Activated effector memory CD4-positive, alpha-beta T cell treated with anti-CD3 and anti-CD28 coated beads, Interleukin-2, amount 50 U/mL, for 16 hours (primary cell): ENCODE measurements at regions not wholly inside any gene's neighbourhood (a gene's known extent, or its start where the extent isn't known, plus 50 kb on each side); places are given as distances from the start of the nearest gene placed in this dataset.

Experiments used
- DNase-seq: peaks from one replicate; pipeline ENCODE4 v3.0.0-alpha.2; 2020

DNA sequence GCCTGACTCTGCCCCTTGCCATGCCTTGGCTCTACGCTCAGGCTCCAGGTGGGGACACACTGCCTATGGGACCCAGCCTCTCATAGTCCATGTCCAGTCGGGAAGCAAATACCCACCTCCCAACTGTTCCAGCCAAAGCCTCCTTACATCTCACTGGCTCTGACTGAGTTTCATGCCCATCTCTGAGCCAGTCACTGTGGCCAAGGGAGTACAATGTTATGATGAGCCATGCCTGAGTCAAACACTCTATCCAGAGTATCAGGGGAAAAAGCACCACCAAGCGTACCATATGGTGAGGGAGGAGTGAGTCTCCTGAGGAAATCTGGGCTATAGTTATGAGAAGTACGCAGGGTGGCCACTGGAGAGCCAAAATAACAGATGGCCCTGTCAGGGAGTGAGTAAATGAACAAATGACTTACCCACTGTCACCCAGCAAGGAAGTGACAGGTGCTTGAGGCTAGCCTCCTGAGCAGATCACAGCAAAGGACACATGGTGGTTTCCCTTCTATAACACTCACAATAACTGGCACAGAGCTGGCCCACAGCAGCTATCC, 236.6 kb upstream of the GJB5 start:
- no peak for DNase-seq

DNA sequence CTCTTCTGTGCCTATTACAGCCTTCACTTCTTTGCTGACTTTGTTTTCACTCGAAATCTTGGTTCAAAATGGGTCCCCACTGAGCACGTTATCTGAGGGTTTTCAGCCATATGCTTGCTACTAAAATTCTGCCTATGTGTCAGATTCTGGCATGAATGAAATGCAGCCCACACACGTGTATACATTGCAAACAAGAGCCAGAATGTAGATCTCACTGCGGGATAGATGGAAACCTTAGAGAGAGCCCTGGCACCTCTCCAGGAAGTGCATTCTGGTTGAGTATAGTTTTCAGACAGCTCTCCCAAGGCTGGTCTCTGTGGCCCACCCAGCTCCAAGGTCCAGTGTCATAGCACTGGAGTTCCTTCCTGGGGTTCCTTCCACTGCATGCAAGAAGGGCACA, 234.7 kb upstream of the GJB5 start:
- no peak for DNase-seq

DNA sequence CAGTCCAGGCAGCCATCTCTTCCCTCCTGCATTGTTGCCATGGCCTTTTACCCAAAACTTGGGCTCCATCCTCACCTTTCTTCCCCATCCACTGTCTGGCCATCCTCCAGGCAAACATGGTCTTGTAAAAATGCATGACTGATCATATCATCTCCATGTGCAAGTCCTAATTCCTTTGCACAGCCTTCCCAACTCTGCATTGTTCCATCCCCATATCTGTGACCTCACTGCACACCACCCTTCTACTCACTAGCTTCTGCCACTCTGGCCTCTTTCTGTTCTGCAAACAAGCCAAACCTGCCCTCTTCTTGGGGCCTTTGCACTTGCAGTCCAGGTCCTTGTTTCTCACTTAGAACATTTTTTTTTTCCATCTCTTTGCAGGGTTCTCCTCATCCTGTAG, 230.1 kb upstream of the GJB5 start:
- DNase-seq, result no peak

DNA sequence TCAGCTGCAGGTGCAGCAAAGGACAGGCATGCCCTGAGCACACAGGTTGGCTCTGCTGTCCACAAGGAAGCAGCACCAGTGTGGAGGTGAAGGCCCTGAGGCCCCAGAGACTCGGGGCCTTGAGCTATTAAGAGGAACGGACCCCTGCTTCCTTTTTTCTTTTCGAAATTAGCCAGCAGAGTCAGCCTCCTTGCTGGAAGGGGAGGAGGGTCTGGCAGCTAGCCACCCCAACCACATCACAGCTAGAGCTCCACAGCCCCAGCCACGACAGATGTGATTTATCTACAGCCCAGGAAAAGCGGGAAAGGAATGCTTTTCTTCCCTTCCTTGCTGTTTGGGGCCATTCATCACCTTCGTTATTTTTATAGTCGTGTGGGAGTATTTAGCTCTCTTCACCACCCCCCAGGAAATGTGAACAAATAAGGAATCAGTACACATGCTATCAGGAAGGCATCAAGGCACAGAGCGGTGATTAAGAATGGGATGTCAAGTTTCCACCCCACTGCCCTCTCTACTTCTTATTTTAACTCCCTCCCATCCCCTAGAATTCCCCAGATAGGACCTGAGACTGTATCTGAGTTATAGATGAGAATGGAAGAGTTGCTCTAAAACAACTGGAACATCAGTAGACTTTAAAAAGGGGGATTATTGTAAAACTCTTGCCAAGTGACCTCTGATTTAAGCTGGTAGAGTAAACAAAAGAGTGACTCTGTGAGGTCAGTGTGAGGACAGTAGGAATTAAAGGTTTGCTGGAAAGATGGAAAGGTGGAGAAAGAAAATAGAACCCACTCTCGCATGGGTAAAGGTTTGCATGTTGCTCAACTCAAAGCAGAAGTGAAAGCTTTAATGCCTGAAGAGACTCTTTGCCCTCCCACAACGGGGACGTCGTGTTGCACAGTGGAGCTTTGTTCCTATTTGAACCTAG, 224.7 kb upstream of the GJB5 start:
- DNase-seq, result no peak

DNA sequence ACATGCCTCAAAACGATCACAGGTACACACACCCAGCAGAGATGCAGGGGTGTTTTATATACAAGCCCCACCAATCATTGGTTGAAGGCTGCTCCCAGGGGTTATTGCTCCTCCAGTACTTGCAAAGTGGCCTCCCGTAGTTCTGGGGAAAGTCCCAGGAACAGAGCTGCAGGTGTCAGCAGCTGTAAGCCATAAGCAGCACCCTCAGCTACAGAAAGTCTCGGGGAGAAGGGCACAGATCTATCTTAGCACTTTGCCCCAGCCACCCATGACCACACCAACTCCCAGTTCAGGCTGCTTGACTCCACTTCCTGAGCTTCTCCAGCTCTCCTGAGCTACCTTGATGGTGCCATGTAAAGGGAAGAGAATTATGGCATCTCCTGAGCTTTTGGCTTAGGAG, 222.7 kb upstream of the GJB5 start:
- no peak for DNase-seq

DNA sequence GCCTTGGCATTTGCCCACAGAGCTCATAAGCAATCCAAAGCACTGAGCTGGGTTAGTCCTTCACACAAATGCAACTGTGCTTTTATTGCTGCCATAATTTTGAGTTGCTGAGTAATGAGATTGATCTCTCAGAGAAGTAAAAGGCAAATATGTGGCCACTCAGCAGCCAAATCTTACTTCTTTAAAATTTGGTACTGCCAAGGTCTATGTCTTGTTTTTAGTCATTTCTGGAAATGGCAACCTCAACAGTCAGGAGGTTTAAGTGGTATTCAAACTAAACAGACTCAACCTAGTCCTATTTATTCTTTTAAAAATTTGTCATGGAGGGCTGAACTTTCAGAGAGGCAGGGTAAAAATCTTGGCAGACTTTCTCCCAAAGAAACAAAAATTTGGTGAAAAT, 216.4 kb upstream of the GJB5 start:
- DNase-seq, result no peak

DNA sequence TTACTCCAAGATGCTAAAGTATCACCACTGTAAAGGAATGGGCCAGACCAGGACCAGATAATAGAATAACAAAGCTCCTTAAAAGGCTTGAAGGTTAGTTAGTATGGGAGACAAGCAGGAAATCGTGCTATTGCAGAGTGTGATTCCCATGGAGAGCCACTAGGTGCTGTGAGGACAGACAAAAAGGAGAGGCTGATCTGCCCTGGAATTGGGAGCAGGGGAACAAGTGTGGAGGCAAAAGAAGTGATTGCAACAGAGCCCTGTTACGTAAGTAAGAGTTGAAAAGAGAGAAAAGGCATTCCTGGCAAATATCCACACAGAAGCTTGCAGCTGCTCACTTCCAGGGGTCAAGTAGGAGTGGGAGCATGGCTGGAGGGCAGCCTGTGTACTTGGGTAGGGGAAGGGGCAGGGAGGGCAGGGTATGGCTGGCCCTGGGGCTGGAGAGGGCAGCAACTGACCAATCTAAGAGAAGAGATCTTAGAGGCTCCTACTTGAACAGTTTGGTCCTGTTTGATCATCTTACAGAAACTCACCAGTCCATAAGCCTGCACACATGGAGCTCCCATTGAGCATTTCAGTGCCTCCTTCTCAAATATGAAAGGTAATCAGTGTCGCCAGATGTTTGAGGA, 207.7 kb upstream of the GJB5 start:
- DNase-seq, result no peak

DNA sequence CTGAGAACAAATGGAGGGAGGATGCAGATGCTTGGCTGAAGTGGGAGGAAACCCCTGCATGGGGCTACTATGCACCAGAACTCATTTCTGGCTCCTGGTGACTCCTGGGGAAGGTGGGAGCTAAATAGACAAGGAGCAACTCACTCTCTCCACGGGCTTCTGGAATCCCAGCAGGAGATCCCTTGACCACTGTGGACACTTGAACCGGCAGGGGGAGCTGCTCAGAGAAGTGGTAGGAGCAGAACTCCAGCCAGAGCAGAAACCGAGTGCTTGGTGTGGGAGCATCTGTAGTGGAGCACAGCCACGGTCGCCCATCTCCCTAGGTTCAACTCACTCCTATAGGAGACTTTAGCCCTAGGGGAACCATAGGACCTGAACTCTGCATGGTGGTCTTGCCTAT, 205.6 kb upstream of the GJB5 start:
- no peak for DNase-seq

DNA sequence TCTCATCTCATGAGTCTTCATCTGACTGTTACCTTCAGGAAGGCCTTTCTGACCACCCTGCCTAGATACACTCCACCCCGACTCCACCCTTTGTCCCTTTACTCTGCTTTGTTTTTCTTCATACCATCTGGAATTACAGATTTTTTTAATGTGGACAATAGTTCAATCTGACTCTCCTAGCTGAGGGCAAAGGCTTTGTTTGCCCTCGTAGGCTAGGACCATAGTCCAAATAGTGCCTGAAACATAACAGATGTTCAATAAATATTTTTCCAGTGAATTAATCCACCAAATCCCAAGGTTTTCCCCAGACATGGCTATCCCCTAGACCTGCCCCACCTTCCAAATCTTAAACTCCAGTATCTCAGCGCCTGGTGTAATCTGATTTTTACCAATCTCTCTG, 176.5 kb upstream of the GJB5 start:
- no peak for DNase-seq

DNA sequence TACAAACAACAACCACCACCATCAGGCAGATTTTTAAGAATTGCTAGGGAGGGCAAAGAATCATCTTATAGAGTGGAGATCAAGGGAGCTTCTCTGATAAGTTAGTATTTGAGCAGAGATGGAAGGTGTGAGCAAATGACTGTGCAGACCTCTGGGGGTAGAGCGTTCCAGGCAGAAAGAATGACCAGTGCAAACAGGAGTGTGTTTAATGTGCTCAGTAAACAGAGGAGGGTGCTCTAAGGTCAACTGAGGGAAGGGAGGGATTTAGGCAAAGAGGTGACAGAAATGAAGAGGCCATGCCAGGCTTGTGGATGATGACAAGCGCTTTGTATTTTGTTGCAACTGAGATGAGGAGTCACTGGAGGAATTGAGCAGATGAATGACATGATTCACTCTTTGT, 172.5 kb upstream of the GJB5 start:
- DNase-seq, result no peak

DNA sequence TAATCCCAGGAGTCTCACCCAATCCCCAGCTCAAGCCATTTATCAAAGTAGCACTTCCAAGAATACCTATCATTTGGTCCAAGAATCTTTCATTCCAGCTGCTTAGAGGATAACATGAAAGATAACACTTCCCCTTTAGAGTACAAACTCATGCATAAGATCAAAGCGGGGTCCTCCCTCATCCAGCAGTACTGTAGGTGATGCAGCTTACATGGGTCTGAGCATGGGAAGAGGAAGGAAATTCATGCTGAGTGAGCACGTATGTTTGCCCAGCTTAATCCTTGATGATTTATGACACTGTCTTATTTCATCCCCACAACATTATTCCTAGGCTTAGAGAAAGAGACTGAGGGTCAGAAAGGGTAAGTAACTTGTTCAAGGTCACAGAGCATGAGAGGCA, 167.1 kb upstream of the GJB5 start:
- no peak for DNase-seq

DNA sequence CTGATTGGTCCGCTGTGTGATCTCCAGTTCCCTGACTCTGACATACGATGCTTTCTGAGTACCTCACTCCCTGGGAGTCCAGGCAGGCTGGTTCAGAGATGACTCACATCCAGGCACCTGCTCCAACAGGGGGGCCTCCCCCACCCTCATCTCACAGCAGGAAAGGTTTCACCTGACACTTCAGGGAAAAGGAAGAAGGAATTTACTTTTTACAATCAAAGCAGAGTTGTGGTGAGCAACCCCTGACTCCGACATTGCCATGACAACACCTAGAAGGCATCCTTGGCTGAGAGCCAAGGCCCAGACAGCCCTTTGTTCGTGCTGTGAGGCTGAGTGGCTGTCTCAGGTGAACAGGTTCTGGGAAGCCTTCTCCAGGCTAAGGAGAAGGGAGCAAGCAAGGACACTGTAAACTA, 164.6 kb upstream of the GJB5 start:
- DNase-seq, result no peak

DNA sequence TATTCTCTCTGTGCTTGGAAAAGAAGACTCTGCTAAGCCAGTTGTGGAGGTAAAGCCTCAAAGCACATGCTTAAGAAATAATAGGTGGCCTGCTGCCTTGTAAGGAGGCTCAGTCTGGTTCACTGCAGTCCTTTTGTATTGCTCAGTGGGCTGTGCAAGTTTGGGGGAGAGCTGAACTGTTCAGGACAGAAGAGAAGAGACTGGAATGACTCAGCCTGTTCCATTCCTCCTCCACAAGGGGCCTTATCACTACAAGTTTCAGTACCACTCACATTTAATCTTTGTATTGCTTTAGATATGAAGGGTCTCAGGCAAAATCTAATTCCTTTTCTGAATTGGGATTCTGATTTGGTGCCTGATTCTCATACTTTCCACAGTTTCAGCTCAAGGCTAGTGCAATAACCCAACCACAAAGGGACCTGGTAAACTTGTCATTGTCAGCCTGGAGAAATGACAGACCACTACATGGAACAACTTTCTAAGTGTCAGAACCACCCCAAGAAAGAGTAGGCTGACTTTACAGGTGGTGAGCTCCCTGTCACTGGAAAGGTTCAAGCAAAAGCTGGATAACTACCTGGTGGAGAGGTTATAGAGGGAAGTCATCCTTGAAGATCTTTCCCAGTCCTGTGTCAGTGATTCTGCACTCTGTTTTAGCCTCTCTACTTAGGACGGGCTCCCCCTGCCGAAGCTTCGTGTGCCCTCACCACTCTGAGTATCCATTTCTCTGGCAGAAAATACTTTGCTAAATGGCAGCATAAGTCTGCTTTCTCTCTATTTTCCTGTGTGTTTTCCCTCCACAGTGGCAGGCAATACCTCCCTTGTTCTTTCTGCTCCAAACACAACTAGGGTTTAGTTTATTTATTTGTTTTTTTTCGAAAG, 162.9 kb upstream of the GJB5 start:
- no peak for DNase-seq

DNA sequence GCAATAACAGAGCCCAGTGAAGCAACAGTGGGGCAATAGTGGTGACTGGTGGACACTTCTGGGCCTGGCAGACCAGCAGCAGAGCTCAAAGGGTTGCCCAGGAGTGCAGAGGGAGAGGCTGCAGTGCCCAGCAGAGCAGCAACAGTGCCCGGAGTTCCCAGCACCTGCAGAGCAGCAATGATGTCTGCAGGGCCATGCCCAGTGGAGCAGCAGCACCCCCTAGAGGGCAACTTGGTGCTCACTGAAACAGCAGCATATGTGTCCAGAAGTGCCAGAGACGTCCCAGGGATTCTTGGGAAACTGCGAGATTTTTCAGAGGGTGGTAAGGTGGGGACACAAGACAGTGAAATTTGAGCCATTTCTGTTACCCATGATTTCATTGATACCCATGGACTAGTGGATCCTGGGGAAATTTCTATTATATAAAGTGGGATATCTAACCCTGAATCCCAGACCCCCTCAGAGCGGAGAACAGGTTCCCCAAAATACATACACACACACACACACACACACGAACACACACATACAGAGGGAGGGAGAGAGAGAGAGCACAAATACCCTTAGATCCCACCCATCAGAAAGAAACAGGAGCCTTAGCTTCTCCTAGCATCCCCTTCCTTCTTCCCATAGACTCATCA, 156.9 kb upstream of the GJB5 start:
- DNase-seq, result peak; percentile 75

DNA sequence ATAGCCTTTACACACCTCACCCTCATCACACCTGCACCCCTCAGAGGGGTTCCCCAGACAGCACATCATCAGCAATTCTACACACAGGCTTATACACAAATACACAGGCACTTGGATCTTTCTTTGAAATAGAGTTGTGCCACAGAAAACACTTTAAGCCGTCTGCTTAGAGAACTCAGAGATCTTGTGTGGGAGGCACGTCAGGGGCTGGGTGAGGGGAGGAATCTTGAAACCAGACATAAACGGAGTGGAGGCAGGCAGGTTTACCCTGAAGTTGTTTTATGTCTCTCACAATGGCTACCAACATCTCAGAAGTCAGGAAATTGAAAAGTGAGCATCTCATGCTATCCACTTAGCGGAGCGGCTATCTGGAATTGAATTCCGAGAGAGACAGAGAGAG, 151.9 kb upstream of the GJB5 start:
- no peak for DNase-seq

DNA sequence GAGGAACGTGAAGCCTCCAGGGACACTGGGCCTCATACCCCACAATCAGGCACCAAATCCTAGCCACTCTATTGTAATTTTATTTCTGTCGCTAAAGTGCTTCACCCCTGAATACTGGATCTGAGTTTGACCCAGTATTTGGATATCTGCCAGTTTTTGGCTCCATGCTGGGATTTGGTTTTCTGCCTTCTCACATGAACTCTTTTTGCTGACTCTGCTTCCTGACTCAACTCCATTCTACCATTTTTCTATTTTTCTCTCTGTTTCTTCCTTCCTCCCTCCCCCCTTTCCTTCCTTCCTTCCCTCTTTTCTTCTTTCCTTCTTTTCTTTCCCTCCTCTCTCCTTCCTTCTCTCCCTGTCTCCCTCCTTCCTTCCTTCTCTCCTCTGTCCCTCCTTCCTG, 151.3 kb upstream of the GJB5 start:
- no peak for DNase-seq

DNA sequence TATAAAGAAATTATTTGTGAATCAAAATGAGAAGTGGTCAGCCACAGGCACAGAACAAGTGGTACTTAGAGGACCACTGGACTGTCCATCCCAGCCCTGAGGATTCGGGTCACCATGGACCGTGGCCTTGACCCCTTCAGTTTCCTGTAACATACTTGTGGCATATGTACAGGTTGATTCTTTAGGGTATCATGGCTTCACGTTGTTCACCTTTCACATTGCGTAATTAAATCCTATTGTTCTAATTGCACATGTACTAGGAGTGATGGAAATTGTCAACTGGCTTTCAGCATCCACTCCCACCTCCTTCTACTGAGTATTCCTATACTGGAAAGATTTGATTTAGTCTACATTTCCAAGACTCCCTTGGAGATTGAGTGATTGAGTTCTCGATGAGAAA, 148.3 kb upstream of the GJB5 start:
- DNase-seq, result no peak

DNA sequence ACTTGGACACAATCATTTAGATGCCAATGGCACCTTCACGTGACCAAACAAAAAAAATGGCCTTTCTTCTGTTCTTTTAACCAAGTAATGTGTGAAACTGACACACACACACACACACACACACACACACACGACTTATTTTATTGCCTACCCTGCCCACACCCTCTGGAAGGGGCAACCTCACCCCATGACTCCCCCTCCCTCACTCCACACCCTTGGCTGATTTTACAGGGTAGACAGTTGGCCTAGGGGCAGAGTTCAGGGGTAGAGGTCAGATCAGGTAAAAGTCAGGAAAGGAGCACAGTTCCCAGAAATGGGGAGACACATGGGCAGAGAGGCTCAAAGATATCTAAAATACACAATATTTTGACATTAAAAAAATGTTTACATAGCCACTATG, 144.8 kb upstream of the GJB5 start:
- no peak for DNase-seq

DNA sequence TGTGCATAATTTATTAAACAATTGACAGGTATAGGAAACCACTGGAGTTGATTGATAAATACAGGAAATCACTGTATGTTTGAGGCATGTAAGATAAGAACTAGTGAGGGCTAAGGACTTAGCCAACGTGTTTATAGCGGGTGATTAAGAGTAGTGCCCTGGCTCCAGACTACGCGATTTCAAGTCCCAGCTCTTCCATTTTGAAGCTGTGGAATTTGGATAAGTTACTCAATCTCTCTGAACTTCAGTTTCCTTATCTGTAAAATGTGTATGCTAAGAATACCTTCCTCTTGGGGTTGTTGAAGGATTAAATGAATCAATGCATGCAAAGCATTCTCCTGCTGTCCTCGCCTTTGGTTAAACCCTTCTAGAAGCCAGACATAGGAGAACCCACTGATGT, 143.3 kb upstream of the GJB5 start:
- no peak for DNase-seq

DNA sequence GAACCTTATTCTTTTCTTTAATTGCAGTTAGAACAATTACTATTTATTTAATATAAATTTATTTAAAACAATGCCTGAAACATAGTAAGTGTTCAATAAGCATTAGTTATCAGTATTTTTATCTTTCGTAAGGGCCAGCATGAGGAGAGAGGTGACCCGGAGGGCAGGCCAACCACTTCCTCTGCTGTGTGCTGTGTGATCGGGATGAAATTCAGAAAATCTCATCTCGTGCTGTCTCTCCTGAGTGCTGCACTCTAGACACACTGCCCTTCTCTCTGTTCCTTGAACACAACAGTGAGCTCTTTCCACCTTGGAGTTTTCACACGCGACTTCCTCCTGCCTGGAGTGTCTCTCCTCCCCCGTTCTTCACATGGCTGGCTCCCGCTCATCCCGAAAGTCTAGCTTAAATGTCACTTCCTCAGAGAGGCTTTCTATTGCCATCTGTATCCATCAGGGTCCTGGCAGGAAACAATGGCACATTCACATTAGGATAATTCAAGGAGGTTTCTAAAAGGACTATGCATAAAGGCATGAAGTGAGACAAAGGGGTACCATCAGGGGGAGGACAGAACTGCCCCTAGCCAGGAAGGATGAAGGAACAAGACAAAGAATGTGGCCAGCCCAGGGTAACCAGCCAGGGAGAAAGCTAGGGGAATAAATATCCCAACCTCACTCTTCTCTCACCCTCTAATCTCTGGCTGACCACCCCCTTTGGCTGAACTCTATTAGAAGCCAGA, 142.6 kb upstream of the GJB5 start:
- no peak for DNase-seq

DNA sequence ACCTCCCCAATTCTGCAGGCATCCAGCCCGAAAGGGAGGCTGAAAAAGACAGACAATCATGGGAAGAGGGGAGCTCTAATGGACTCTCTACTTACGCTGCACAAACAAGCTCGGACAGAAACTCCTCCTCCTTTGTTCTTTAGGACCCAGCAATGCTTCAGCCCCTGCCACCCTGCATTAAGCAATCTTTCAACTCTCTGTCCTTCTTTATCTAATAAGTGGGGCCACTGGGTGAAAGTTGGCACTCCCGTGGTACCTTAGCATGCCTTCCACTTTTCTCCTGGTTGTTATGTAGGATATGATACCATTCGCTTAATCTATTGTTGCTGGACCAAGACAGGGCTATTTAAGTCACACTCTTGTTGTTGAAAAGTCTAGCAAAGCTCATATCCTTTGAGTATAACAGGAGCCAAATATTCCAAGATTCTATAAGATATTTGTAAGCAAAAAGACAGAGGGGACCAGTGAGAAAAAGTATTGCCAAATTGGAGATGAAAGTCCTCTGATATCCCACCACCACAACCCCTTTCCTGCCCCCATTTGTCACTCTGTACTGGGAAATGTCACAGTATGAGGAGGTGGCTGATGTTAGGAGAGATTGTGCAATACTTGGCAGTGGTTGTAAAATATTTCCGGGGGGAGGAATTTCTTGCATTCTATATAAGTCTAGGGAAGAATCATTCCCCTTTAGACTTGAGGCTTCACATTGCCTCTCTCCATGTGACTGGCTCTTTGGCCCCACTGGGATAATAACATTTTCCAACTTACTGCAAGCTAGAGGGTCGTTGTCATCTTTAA, 137.3 kb upstream of the GJB5 start:
- no peak for DNase-seq
